HEK293 (cell line): ENCODE measurements at regions not wholly inside any gene's neighbourhood (a gene's known extent, or its start where the extent isn't known, plus 50 kb on each side); places are given as distances from the start of the nearest gene placed in this dataset.

Experiments used
- CTCF ChIA-PET: fragments of 350-600 bp; formaldehyde crosslinking; extraction: SDS; loops from one replicate; lab custom pipeline; 2021; ENCODE audit warnings: antibody characterized with exemption; lab: Yijun Ruan, JAX
- POLR2A ChIA-PET: fragments of 300-600 bp; formaldehyde crosslinking; extraction: SDS; loops from one replicate; lab custom pipeline; 2020; ENCODE audit warnings: antibody characterized with exemption, inconsistent platforms; lab: Yijun Ruan, JAX
- H3K27ac ChIP-seq: fragments of 200-500 bp; sonication (Bioruptor generic); 2 replicates; pipeline ENCODE4 v1.5.1; 2014; ENCODE audit warnings: low read depth, low read length, control low read depth, inconsistent platforms; ENCODE audit errors: extremely low read depth
- H3K36me3 ChIP-seq, 2 experiments: fragments of 200-500 bp in 1 of 2; sonication (Bioruptor generic) in 1 of 2; 1 replicate in 1 of 2; 2 replicates in 1 of 2; pipeline ENCODE4 v1.5.1; 2014 to 2017; ENCODE audit warnings: inconsistent platforms in 2 of 2, low read length in 2 of 2; ENCODE audit not compliant: control insufficient read depth in 2 of 2, insufficient read depth in 1 of 2
- H3K4me1 ChIP-seq: fragments of 200-500 bp; sonication (Bioruptor generic); 2 replicates; pipeline ENCODE4 v1.5.1; 2014; ENCODE audit warnings: mild to moderate bottlenecking, low read length, inconsistent platforms; ENCODE audit not compliant: control insufficient read depth, insufficient read depth
- H3K4me3 ChIP-seq: 2 replicates; pipeline ENCODE4 v1.5.1; 2011; ENCODE audit warnings: low read depth, mild to moderate bottlenecking, control low read depth, low read length, moderate library complexity
- H3K9me3 ChIP-seq: fragments of 200-500 bp; sonication (Bioruptor generic); 2 replicates; pipeline ENCODE4 v1.5.1; 2014; ENCODE audit warnings: low read depth, low read length, inconsistent platforms; ENCODE audit not compliant: control insufficient read depth, insufficient read depth
- BCL11B ChIP-seq: fragments of 450-650 bp; formaldehyde crosslinking; IDR thresholded peaks from 2 replicates; pipeline ENCODE4 v1.5.1; 2016; ENCODE audit warnings: low read depth, missing biosample characterization, missing genetic modification characterization
- KLF16 ChIP-seq: fragments of 450-650 bp; formaldehyde crosslinking; IDR thresholded peaks from 2 replicates; pipeline ENCODE4 v1.5.1; 2017; ENCODE audit warnings: missing biosample characterization, missing genetic modification characterization
- OVOL3 ChIP-seq: fragments of 450-650 bp; formaldehyde crosslinking; IDR thresholded peaks from 2 replicates; pipeline ENCODE4 v1.5.1; 2016; ENCODE audit warnings: missing biosample characterization, missing genetic modification characterization
- ZBTB44 ChIP-seq: fragments of 450-650 bp; IDR thresholded peaks from 2 replicates; pipeline ENCODE4 v1.5.1; 2018; ENCODE audit warnings: missing biosample characterization, mild to moderate bottlenecking, missing genetic modification characterization
- ZBTB8A ChIP-seq: fragments of 450-650 bp; formaldehyde crosslinking; IDR thresholded peaks from 2 replicates; pipeline ENCODE4 v1.5.1; 2016; ENCODE audit warnings: missing biosample characterization, missing genetic modification characterization
- ZNF211 ChIP-seq: fragments of 450-650 bp; formaldehyde crosslinking; IDR thresholded peaks from 2 replicates; pipeline ENCODE4 v1.5.1; 2016; ENCODE audit warnings: low read depth, missing biosample characterization, missing genetic modification characterization
- ZNF221 ChIP-seq: fragments of 450-650 bp; formaldehyde crosslinking; IDR thresholded peaks from 2 replicates; pipeline ENCODE4 v1.5.1; 2017; ENCODE audit warnings: missing biosample characterization, missing genetic modification characterization, borderline replicate concordance
- ZNF23 ChIP-seq: fragments of 450-650 bp; formaldehyde crosslinking; IDR thresholded peaks from 2 replicates; pipeline ENCODE4 v1.5.1; 2016; ENCODE audit warnings: missing biosample characterization, missing genetic modification characterization, borderline replicate concordance
- ZNF24 ChIP-seq: fragments of 450-650 bp; formaldehyde crosslinking; IDR thresholded peaks from 2 replicates; pipeline ENCODE4 v1.5.1; 2016; ENCODE audit warnings: missing biosample characterization, missing genetic modification characterization
- ZNF324 ChIP-seq: fragments of 450-650 bp; formaldehyde crosslinking; IDR thresholded peaks from 2 replicates; pipeline ENCODE4 v1.5.1; 2016; ENCODE audit warnings: missing biosample characterization, missing genetic modification characterization
- ZNF335 ChIP-seq: fragments of 450-650 bp; formaldehyde crosslinking; conservative IDR thresholded peaks from 2 replicates; pipeline ENCODE4 v1.5.1; 2016; ENCODE audit warnings: missing biosample characterization, missing genetic modification characterization
- ZNF37A ChIP-seq: fragments of 450-650 bp; IDR thresholded peaks from 2 replicates; pipeline ENCODE4 v1.5.1; 2018; ENCODE audit warnings: missing biosample characterization, missing genetic modification characterization
- ZNF555 ChIP-seq: fragments of 450-650 bp; formaldehyde crosslinking; conservative IDR thresholded peaks from 2 replicates; pipeline ENCODE4 v1.5.1; 2017; ENCODE audit warnings: missing biosample characterization, mild to moderate bottlenecking, missing genetic modification characterization, inconsistent platforms
- ZNF571 ChIP-seq: fragments of 450-650 bp; formaldehyde crosslinking; IDR thresholded peaks from 2 replicates; pipeline ENCODE4 v1.5.0; 2017; ENCODE audit warnings: missing biosample characterization, missing genetic modification characterization
- ZNF629 ChIP-seq: fragments of 450-650 bp; formaldehyde crosslinking; IDR thresholded peaks from 2 replicates; pipeline ENCODE4 v1.5.1; 2017; ENCODE audit warnings: missing biosample characterization, missing genetic modification characterization
- ZNF660 ChIP-seq: fragments of 450-650 bp; IDR thresholded peaks from 2 replicates; pipeline ENCODE4 v1.5.1; 2018; ENCODE audit warnings: missing biosample characterization, mild to moderate bottlenecking, missing genetic modification characterization
- ZNF692 ChIP-seq: fragments of 450-650 bp; formaldehyde crosslinking; IDR thresholded peaks from 2 replicates; pipeline ENCODE4 v1.5.1; 2016; ENCODE audit warnings: missing biosample characterization, missing genetic modification characterization
- ZNF776 ChIP-seq: fragments of 450-650 bp; formaldehyde crosslinking; IDR thresholded peaks from 2 replicates; pipeline ENCODE4 v1.5.0; 2017; ENCODE audit warnings: missing biosample characterization, missing genetic modification characterization, borderline replicate concordance
- ZNF792 ChIP-seq: fragments of 450-650 bp; formaldehyde crosslinking; IDR thresholded peaks from 2 replicates; pipeline ENCODE4 v1.5.1; 2016; ENCODE audit warnings: missing biosample characterization, missing genetic modification characterization
- ZSCAN30 ChIP-seq: fragments of 450-650 bp; IDR thresholded peaks from 2 replicates; pipeline ENCODE4 v1.5.1; 2018; ENCODE audit warnings: missing biosample characterization, mild to moderate bottlenecking, missing genetic modification characterization, moderate library complexity
- TF ChIP-seq, protein P1 (sequence below): fragments of 450-650 bp; formaldehyde crosslinking; optimal IDR thresholded peaks from 2 replicates; pipeline ENCODE3; 2016; ENCODE audit warnings: missing biosample characterization, mild to moderate bottlenecking, missing genetic modification characterization
- TF ChIP-seq, protein P2 (sequence below): fragments of 450-650 bp; formaldehyde crosslinking; IDR thresholded peaks from 2 replicates; pipeline ENCODE4 v1.5.1; 2016; ENCODE audit warnings: missing biosample characterization, missing genetic modification characterization
- TF ChIP-seq, protein P3 (sequence below): fragments of 450-650 bp; formaldehyde crosslinking; conservative IDR thresholded peaks from 2 replicates; pipeline ENCODE4 v1.5.1; 2016; ENCODE audit warnings: low read depth, missing biosample characterization, missing genetic modification characterization

DNA sequence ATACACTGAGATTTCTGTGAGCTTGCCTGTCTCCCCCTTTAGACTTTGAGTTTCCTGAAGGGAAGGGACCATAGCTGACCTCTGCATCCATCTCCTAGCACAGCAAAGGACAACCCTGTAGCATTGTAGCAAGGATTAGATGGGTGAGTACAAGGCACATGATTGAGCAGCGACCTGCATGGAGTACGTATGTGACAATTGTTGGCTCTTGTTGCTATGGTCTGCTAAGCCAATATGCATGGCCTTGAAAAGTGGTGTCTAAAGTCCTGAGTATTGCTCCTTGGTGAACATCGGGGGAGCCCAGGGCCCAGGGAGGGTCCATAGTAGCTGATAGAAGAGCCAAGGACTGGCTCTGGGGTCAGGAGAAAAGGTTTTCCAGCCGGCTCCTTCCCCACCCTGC is 365.0 kb upstream of the CHD6 start (continued):
- TF ChIP-seq ZNF692 (no peak), ZNF23 (tag by site-specific recombination) (no peak)

DNA sequence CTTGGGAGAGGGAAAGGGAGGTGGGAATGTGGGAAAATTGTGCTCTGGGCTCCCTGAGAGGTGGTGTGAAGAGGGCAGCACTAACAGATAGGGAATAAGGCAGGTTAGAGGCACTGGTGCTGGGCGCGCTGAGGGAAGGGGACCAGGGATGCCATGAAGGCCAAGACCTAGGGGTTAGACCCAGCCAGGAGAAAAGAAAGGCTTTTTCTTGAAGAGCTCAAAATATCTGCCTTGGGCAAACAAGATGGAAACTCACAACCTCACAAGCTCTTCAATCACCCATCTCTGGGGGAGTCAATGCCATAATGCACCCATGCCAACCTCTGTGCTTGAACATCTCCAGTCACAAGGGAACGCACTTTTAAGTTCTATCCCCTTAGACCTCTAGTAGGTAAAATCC is 363.6 kb upstream of the CHD6 start:
- H3K9me3 ChIP-seq, result no peaks in the 10 kb centered on the region
- H3K36me3 ChIP-seq, result no peaks in the 10 kb centered on the region
- no peak overlapping the region for H3K4me3 ChIP-seq
- CTCF ChIA-PET, result no interaction called here
- no peak for TF ChIP-seq OVOL3 (tag by site-specific recombination)
- TF ChIP-seq, protein P1, sequence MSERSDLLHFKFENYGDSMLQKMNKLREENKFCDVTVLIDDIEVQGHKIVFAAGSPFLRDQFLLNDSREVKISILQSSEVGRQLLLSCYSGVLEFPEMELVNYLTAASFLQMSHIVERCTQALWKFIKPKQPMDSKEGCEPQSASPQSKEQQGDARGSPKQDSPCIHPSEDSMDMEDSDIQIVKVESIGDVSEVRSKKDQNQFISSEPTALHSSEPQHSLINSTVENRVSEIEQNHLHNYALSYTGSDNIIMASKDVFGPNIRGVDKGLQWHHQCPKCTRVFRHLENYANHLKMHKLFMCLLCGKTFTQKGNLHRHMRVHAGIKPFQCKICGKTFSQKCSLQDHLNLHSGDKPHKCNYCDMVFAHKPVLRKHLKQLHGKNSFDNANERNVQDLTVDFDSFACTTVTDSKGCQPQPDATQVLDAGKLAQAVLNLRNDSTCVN (tag by site-specific recombination), result no peak
- TF ChIP-seq ZBTB44 (tag by site-specific recombination), result no peak
- TF ChIP-seq ZSCAN30 (tag by site-specific recombination), result no peak
- TF ChIP-seq BCL11B, result no peak
- TF ChIP-seq ZNF776 (tag by site-specific recombination), result no peak
- TF ChIP-seq ZNF221, result no peak
- TF ChIP-seq ZNF37A, result no peak
- TF ChIP-seq ZNF335 (tag by site-specific recombination), result no peak
- TF ChIP-seq, protein P2, sequence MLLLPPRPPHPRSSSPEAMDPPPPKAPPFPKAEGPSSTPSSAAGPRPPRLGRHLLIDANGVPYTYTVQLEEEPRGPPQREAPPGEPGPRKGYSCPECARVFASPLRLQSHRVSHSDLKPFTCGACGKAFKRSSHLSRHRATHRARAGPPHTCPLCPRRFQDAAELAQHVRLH (tag by site-specific recombination), result no peak
- TF ChIP-seq KLF16, result no peak
- POLR2A ChIA-PET, result no interaction called here
- no peaks in the 10 kb centered on the region for H3K4me1 ChIP-seq
- H3K27ac ChIP-seq, result no peak overlapping the region

GRCh38 chr20:41978875-41979274 is 360.7 kb upstream of the CHD6 start:
- no peak overlapping the region for H3K27ac ChIP-seq
- no peak for TF ChIP-seq ZNF24 (tag by site-specific recombination)
- TF ChIP-seq, protein P3, sequence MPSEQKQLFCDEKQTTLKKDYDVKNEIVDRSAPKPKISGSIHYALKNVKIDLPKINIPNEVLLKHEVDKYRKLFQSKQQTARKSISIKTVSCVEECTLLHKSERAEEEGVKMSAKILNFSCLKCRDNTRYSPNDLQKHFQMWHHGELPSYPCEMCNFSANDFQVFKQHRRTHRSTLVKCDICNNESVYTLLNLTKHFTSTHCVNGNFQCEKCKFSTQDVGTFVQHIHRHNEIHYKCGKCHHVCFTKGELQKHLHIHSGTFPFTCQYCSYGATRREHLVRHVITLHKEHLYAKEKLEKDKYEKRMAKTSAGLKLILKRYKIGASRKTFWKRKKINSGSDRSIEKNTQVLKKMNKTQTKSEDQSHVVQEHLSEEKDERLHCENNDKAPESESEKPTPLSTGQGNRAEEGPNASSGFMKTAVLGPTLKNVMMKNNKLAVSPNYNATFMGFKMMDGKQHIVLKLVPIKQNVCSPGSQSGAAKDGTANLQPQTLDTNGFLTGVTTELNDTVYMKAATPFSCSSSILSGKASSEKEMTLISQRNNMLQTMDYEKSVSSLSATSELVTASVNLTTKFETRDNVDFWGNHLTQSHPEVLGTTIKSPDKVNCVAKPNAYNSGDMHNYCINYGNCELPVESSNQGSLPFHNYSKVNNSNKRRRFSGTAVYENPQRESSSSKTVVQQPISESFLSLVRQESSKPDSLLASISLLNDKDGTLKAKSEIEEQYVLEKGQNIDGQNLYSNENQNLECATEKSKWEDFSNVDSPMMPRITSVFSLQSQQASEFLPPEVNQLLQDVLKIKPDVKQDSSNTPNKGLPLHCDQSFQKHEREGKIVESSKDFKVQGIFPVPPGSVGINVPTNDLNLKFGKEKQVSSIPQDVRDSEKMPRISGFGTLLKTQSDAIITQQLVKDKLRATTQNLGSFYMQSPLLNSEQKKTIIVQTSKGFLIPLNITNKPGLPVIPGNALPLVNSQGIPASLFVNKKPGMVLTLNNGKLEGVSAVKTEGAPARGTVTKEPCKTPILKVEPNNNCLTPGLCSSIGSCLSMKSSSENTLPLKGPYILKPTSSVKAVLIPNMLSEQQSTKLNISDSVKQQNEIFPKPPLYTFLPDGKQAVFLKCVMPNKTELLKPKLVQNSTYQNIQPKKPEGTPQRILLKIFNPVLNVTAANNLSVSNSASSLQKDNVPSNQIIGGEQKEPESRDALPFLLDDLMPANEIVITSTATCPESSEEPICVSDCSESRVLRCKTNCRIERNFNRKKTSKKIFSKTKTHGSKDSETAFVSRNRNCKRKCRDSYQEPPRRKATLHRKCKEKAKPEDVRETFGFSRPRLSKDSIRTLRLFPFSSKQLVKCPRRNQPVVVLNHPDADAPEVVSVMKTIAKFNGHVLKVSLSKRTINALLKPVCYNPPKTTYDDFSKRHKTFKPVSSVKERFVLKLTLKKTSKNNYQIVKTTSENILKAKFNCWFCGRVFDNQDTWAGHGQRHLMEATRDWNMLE (tag by site-specific recombination), result no peak
- no peak for TF ChIP-seq ZNF324
- no peak for TF ChIP-seq ZNF660
- TF ChIP-seq ZNF555 (tag by site-specific recombination), result no peak
- no peak for TF ChIP-seq ZNF792 (tag by site-specific recombination)
- TF ChIP-seq ZNF211, result no peak
- no peak for TF ChIP-seq ZNF571
- TF ChIP-seq, protein P1 (tag by site-specific recombination), result no peak
- no peak for TF ChIP-seq ZBTB8A (tag by site-specific recombination)
- TF ChIP-seq ZNF23 (tag by site-specific recombination), result no peak
- no peak for TF ChIP-seq ZNF629 (tag by site-specific recombination)
- no peak overlapping the region for H3K4me3 ChIP-seq
- H3K4me1 ChIP-seq, result no peaks in the 10 kb centered on the region
- ChIA-PET POLR2A (no interaction called here), CTCF (no interaction called here)
- no peaks in the 10 kb centered on the region for H3K9me3 ChIP-seq
- H3K36me3 ChIP-seq, result no peaks in the 10 kb centered on the region
